HG03520 (cell line): ENCODE measurements at regions not wholly inside any gene's neighbourhood (a gene's known extent, or its start where the extent isn't known, plus 50 kb on each side); places are given as distances from the start of the nearest gene placed in this dataset.

Experiments
- ATAC-seq: cut with Tn5 transposase; IDR thresholded peaks from one replicate; pipeline ENCODE4 v1.9.1; 2021; ENCODE audit warnings: mild to moderate bottlenecking, moderate library complexity; ENCODE audit not compliant: unreplicated experiment

DNA sequence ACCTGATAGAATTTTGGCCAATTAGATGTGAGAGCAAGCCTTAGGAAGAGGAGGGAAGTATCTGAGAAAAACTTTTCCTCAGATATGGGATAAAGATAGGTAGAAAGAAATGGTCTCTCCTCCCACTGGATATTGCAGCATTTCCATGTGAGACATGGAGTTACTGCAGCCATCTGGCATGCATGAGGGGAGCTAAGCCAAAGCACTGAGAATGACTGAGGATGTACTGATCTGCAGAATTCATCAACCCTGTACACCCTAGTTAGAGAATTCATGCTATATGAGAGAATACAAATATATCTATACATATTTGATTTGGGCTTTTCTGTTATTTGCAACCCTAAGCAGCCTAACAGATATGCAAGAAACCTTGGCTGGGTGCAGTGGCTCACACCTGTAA lies 52.5 kb upstream of the RPL34 start:
- ATAC-seq = no peak

DNA sequence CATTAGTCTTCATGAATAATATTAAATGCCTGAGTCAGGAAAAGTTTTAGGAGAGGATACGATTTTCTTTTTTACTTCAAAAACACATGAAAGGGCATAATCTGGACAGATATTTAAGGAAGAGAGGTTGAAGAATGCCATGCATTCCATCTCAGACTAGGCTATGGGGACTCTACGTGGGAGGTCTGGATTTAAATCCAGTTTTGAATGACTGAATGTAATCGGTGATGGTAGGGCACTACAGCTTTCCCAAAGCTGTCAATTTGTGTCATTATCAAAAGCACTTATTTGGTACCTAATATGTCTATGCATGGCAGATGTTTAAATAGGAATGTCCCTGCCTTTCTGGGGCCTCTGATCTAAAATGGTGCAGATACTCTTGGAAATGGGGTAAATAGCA lies 59.3 kb upstream of the RPL34 start:
- no peak for ATAC-seq

DNA sequence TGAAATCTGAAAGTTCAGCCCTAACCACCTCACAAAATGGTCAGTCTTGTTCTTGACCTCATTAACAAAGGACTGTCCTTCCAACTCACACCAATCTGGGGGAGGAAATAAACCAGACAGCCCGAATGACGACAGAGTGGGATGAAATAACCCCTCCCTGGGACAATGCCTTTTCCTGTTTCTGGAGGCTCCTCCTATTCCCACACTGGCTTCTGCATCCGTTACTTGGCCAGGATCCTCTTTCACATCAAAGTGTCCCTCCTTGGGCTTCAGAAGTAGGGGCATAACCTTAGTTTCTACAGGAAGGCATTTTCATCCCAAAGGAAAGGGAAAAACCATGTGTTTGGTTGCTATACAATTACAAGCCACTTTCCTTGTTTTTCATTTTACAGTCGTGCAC lies 59.8 kb upstream of the RPL34 start:
- ATAC-seq = no peak

DNA sequence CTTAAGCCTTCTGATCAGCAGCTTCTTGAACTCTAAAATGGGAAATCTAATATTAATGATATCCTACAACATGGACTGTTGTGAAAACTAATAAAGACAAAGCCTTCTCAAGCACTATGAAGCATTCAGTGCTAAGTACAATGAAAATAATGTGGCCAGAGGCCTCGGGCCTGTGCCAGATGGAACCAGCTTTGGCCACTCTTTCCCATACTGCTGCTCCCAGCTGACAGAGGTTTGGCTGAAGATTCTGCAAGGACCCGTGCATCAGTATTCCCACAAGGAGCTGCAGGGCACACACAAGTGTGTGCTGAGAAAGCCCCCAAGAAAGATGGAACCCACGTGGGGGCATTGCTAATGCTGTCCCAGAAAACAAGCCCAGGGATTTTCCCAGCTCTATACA lies 60.5 kb upstream of the RPL34 start:
- ATAC-seq = no peak

DNA sequence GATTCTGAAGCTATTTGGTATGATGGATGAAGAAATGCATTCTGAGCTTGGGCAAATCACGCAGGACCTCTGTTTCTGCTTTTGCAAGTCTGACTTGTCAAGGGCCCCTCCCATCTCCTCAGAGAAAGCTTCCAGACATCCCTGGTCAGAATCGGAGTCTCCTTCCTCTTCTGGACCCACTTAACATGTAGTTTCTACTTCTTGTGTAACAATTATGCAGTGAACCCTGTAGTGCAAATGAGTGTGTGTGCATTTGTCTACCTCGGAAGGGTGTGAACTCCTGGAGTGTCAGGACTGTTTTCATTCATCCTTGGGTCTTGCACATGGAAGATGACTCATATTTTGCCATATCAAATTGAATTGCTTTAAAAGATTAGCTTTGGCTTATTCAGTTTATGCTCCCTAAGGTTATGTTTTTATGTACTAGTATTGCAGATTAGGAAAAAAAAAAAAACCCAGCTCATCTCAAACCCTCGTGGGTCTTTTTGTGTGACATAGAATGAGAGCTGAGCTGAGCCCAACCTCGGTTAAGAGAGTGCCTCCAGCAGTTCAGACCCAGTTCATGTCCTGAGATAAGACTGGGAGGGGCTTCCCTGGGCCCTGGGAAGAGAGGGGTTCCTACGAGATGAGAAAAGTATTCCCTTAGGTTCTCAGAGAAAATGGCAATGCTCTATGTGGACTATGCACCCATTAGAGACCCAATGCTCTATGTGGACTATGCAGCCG lies 61.1 kb upstream of the RPL34 start:
- no peak for ATAC-seq

DNA sequence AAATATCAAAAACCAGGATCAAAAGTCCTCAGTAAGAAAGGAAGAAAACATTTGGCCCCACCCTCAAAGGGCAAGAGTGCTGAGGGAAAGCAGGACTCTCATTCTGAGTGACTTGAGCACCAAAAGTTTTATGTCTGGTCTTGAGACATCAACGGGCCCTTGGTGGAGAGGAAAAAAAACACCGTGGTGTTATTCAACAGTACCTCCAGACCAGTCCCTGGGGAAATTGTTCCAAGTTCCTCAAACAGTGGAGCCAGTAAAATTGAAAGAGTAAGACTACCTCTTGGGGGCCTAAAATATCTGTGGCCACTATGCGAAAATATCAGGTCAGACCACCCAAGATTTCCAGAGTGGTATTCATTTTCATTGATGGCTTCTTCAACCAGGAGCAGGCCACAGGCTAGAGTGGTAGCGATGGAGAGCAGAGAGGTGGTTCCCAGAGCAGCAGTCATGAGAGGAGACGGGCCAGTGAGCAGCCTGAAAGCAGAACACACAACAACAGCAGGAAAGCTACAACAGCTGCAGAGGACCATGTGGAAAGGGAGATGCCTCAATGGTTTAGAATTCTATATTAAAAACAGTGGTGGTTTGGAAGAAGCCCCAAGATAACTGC lies 63.7 kb upstream of the RPL34 start:
- ATAC-seq = no peak

DNA sequence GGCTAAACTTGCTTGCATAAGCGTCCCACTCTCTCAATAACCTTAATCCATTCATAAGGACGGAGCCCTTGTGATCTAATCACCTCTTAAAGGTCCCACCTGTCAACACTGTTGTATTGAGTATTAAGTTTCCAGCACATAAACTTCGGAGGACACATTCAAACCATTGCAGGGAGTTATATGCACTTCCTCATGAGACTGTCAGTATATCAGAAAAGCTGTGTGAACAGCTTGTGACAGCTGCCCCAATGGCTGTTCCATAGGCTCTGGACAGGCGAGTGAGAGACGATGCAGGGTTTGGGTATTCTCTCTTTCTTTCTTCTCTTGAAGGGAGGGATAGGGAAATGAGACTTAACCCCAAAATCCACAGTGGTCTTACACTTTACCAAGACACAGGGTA lies 64.2 kb upstream of the RPL34 start:
- ATAC-seq = no peak

DNA sequence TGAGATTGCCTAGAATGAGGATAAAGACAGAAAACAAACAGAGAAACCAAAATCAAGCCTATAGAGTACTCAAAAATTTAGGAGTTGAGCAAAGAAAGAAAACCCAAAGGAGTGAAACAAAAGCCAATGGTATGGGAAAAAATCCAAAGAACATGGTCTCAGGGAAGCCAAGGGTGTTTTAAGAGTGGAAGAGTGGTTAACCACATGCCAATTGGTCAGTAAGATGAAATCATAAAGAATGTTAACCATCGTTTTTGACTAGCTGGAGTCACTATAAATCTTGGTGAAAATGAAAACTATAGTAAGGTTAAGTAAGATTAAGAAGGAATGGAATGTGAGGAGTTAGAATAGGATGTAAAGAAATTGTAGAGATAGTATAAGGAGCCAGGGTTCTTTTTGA lies 64.7 kb upstream of the RPL34 start:
- ATAC-seq = no peak

DNA sequence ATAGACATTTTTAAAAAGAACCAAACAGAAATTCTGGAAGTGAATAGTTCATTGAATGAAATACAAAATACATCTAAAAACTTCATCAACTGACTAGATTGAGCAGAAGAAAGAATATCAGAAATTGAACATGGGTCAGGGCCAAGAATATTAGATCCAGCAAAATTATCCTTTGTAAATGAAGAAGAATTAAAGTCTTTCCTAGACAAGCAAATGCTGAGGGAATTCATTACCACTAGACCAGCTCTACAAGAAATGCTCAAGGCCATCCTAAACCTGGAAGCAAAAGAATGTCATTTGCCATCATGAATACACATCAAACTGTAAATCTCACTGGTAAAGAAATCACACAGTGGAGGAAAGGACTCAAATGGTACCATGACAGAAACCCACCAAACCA lies 72.7 kb upstream of the RPL34 start:
- ATAC-seq = no peak

DNA sequence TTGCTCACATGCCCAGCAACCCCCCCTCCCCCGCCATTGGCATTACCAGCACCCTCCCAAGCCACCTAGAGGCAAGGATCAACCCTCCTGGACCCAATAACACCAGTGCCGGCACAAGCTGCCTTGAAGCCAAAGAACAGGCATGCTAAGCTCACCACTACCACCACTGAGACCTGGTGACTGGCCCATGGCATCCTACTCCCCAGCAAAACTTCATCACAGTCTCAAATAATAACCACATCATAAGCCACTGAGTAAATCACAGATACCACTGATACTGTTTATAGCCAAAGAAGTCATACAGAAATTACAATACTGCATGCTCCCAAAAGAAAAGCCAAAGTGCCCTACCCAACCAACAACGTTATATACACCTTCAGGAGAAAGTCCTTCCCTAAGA lies 73.6 kb upstream of the RPL34 start:
- ATAC-seq = no peak

DNA sequence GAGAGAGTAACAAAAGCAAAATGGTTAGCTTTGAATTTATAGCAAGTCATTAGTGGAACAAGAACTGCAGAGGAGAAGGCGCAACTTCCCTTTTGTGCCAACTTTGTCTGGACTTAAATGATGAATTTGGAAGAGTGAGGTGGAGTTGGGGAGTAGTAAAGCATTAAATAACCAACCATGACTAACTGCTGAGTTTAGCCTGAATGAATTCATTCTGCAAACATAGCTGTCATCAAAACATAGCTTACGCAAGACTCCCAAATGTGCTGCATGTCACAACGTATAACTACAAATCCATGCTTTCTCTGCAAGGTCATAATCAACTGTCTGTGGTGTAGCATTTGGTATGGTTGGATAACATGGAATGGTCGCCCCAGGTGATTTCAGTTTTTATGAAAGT lies 75.9 kb upstream of the RPL34 start:
- ATAC-seq = no peak

DNA sequence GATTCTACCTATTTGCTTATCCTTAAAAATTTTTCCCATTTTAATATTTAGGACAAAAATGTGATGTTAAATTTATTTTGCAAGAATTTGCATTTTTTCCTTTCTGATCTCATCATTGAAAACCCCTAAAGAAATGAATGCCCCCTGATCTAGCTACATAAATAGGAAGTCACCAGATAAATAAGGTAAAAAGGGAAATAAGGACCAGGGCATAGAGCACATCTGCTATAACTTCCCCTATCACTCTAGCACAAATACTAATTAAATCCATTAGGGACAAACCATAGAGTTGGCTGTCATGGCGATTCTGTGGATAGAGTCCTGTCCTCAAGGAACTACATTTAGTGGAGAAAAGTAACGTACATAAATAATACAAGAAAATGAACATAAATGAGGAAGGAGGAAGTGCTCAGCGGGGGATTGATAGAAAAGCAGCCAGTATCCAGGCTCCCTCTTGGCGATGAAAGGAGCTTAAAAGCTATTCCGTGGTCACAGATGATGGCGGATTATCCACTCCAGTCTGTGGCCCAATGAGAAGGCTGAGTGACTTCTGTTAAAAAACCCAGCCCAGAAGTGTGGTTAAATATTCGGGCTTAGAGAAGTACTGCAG lies 76.9 kb upstream of the RPL34 start:
- no peak for ATAC-seq

DNA sequence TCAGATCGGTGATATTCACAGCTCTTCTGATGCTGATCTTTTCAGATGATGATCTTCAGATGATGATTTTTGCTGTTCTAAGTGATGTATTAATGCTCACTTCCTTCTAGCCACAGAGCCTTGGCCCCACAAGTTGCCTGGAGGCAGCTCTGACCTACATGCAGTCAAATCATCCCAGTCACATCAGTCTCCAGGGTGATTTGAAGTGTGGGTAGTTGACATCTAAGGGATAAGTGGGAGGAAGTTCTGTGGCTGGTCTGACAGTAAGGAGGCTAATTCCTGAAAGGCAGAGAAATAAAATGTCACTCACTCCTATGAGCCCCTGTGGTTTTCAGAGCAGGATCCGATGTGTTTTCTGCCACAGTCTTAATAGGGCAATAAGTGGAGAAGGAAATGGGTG lies 79.8 kb upstream of the RPL34 start:
- peak; percentile 53 for ATAC-seq

DNA sequence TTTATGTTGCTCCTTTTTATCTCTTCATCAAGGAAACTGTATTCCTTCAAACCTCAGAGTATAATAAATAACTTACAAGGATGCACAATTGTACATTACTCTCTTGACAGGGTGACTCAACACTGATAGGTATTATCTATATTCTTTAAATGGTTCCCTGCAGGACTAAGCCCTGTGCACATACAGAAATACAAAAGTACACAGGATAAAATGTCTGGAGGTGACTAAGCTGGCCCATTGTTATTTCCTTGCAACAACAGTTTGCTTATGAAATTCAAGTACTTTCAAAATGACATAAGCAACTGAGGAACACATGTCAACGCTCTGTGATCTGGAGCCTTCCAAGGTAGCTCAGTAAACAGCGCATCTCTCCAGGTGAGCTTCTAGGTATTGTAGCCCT lies 83.8 kb upstream of the RPL34 start:
- ATAC-seq = no peak

DNA sequence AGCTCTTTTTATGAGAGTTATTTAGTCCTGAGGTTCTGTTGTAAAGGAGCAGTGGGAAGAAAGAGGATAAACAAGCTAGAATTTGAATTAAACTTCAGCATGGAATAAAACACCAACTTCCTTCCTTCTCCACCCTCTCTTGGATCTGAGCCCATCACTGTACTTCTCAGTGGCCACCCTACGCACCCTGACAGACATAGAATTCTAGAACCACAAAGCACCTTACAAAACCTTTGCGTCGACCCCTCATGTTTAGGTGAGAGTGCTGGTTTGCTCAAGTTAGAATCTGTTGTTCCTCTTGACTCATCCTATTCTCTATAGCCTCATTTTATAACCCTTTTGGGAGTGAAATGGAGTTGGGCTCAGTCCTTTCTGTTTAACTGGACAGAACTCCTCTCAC lies 84.6 kb upstream of the RPL34 start:
- no peak for ATAC-seq

DNA sequence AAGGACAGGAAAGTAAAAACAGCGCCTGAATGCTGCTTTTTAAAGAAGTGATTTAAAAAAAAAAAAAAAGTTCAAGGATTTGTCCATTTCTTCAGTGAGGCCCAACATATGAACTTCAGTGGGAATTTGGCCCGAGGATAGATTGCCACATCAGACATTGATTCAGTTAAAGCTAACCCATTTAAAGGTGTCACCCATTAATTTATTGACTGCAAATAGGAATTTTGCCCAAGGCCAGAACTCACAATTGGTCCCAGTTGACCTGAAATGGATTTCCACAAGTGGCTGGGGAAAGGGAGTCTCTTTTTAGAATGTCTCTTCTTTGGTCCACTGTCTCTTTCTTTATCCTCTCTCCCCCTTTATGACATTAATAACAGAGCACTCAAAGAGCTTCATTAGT lies 86.5 kb upstream of the RPL34 start:
- no peak for ATAC-seq

DNA sequence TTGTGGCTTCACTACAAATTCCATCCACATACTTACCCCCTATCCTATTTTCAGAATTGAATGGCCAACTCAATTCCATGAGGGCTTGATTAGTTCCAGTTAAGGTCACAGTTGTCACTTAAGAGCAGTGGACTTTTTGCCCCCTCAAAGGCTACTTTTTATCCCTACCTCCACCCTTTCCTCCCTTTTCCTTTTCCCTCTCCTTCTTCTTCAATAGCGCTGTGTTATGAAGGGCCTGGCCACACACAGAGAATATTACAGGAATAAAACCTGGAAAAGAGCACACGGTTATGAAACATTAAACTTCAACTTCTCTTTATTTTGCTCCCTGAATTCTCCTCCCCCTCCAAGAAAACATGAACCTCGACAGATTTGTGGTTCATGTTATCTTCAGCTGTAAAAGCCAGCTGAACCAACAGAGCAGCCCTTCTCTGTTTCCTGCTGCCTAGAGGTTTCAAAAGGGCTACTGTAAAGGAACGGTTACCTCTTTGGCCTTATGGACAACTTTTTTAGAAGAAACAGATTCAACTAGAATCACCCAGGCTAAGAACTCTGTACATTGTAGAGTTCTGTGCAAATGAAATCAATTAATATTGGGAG lies 87.0 kb upstream of the RPL34 start:
- no peak for ATAC-seq

DNA sequence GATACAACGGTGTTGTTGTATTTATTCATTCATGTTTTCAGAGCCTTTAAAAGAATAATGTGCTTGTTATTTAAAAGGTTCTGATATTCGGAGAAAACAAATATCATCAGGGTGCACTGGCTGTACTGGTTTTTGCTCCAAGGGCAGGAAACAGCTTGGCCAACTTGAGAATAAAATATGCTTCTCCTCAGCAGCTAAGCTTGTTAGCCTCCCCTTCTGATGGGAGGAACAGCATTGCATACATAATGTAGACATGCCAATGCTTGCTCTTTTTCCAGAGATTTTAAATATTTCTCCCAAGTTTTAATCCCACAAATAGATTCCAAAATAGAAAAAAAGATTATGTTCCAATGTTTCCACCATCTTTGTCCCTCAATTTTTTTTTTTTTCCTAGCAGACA lies 87.6 kb upstream of the RPL34 start:
- ATAC-seq = no peak

DNA sequence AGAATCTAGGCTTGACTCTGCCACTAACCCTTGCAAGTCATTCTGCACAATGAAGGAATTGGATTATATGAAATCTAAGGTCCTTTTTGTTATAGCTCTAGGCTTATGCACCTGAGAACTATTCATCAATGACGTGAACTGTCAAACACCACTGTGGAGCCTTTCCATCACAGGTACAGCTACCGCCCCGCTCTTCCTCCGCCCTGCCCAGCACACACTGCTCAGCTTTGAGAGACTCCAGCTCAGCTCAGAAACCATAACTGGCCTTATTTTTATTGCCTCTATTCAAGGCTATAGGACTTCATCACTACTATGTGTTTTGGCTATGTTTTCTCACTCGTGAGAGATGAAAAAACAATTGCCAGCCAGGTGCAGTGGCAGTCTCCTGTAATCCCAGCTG lies 88.2 kb upstream of the RPL34 start:
- no peak for ATAC-seq

DNA sequence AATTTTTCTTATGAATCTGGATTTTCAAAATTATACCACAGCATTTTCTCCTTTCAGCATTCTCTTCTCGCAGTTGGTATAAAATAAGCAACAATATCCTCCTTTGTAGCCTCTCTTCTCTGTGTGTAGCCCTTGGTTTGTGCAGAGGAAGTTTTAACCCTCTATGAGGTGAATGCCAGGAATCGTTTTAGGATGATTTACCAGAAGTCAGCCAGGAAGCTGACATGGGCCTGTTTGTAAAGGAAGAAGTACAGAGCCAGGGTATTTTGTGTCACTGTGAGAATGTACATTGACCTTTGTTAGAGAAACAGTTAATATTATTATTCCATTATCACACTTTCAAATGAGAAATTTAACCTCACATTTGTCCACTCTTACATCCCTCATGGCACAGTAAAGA lies 88.9 kb upstream of the RPL34 start:
- ATAC-seq = no peak

DNA sequence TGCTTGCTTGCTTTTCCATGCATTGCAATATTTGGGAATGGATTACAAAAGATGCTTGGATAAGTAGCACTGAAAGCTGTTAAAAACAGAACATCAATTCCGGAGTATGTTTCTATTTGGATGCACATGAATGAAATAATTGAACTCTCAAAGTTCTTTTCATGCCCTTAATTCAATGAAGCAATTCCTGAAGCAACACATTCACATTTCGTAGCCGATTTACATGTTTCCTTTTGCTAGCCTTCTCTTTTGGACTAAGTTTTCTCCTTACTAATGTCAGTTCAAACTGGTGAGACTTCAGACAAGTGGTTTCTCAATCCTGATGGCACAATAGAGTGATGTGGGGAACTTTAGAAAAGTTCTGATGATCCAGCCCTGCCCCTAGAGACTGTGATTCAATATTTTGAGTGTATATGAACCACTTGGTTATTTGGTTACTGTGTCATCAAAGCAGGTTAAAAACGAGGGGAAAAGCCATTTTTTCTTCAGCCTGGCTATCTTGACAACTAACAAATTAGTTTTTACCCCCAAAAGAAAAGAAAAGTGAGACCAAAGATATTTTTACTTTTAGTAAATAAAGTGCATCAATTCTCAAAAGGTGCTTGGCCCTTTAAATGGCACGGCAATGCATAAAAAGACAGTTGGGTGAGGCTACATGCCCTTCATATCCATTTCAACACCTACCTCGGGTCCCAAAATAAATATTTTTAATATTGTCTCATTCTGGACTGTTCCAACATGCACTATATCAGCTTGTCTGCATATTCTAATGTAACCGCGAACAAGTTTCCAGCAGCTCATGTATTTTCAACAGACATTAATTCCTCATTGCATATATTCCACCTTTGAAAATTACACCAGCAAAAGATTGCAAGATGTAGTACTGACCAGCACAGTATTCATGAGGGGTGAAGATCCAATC lies 90.1 kb upstream of the RPL34 start:
- no peak for ATAC-seq
